ENCODE measurements at regions not wholly inside any gene's neighbourhood (a gene's known extent, or its start where the extent isn't known, plus 50 kb on each side); places are given as distances from the start of the nearest gene placed in this dataset.

DNA sequence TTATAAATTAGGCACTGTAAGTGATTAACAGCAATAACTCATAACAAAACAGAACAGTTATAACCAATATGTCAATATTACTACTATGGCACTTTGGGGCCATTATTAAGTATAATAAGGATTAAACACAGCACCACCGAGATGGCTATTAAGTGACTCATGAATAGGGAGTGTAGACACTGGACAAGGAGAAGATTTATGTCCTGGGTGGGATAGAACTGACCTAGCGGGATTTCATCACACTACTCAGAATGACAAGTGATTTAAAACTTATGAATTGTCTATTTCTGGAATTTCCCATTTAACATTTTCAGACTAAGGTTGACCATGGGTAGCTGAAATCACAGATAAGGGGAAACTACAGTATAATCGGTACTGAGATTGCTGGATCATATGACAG lies 79.0 kb upstream of the SLC7A1 start:
- TF ChIP-seq CTCF (conservative IDR thresholded peaks at IDR 0.05; ENCODE audit: low read length): no peak
- TF ChIP-seq EZH2phosphoT487 (IDR thresholded peaks at IDR 0.05; ENCODE audit: borderline replicate concordance, low read depth, low read length): no peak

Data from OCI-LY7 (cell line).